Mesendoderm (in vitro differentiated cells): ENCODE measurements at regions not wholly inside any gene's neighbourhood (a gene's known extent, or its start where the extent isn't known, plus 50 kb on each side); places are given as distances from the start of the nearest gene placed in this dataset.

Experiments
- DNase-seq: peaks from one replicate; pipeline ENCODE4 v3.0.0; 2013
- H2AK5ac ChIP-seq: 2 replicates; pipeline ENCODE4 v1.6.1; 2013; ENCODE audit warnings: low read length, inconsistent platforms
- H2BK120ac ChIP-seq: 2 replicates; pipeline ENCODE4 v1.6.1; 2013; ENCODE audit warnings: low read depth, mild to moderate bottlenecking, low read length, moderate library complexity, mixed read lengths
- H2BK15ac ChIP-seq: replicated peaks from 2 replicates; pipeline ENCODE4 v1.6.1; 2013; ENCODE audit warnings: low read depth, mild to moderate bottlenecking, moderate library complexity
- H2BK5ac ChIP-seq: 2 replicates; pipeline ENCODE4 v1.6.1; 2013; ENCODE audit warnings: low read length, inconsistent platforms
- H3K18ac ChIP-seq: 2 replicates; pipeline ENCODE4 v1.6.1; 2013; ENCODE audit warnings: mild to moderate bottlenecking, low read length, mixed read lengths
- H3K23ac ChIP-seq: one replicate; pipeline ENCODE4 v1.6.1; 2013; ENCODE audit warnings: low read length
- H3K27ac ChIP-seq: 2 replicates; pipeline ENCODE4 v1.5.1; 2013; ENCODE audit warnings: low read depth, mild to moderate bottlenecking, inconsistent platforms, low read length, moderate library complexity
- H3K27me3 ChIP-seq: 2 replicates; pipeline ENCODE4 v1.6.1; 2013; ENCODE audit warnings: low read length, control low read depth, mild to moderate bottlenecking, inconsistent platforms; ENCODE audit not compliant: insufficient read depth, poor library complexity
- H3K36me3 ChIP-seq: 2 replicates; pipeline ENCODE4 v1.6.1; 2013; ENCODE audit warnings: low read length, inconsistent platforms; ENCODE audit not compliant: control insufficient read depth, insufficient read depth
- H3K4ac ChIP-seq: one replicate; pipeline ENCODE4 v1.6.1; 2013; ENCODE audit warnings: low read depth, mild to moderate bottlenecking, low read length, moderate library complexity
- H3K4me1 ChIP-seq: 2 replicates; pipeline ENCODE4 v1.6.1; 2013; ENCODE audit warnings: low read depth, low read length, inconsistent platforms; ENCODE audit not compliant: control insufficient read depth
- H3K4me2 ChIP-seq: 2 replicates; pipeline ENCODE4 v1.6.1; 2013; ENCODE audit warnings: low read length
- H3K4me3 ChIP-seq: 2 replicates; pipeline ENCODE4 v1.5.1; 2013; ENCODE audit warnings: mild to moderate bottlenecking, low read length
- H3K56ac ChIP-seq: one replicate; pipeline ENCODE4 v1.6.1; 2013; ENCODE audit warnings: low read length
- H3K79me1 ChIP-seq: 2 replicates; pipeline ENCODE4 v1.6.1; 2013; ENCODE audit warnings: low read length, inconsistent platforms
- H3K79me2 ChIP-seq: 2 replicates; pipeline ENCODE4 v1.6.1; 2013; ENCODE audit warnings: mild to moderate bottlenecking, low read length; ENCODE audit not compliant: control insufficient read depth, insufficient read depth
- H3K9ac ChIP-seq: 2 replicates; pipeline ENCODE4 v1.6.1; 2013; ENCODE audit warnings: low read length, inconsistent platforms
- H4K5ac ChIP-seq: one replicate; pipeline ENCODE4 v1.6.1; 2013; ENCODE audit warnings: low read length
- H4K8ac ChIP-seq: one replicate; pipeline ENCODE4 v1.6.1; 2013; ENCODE audit warnings: low read depth, mild to moderate bottlenecking, control low read depth, low read length, moderate library complexity
- WGBS: extraction: QIAGEN DNeasy Blood & Tissue Kit; methylation state at CpG from one replicate; pipeline ENCODE4 v1.1.7; 2013; ENCODE audit warnings: low lambda C conversion rate, missing lambda C conversion rate; ENCODE audit not compliant: insufficient coverage; ENCODE audit errors: extremely low coverage; 5-methylcytosine and 5-hydroxymethylcytosine counted together

GRCh38 chr4:145252190-145252589, 71.8 kb upstream of the OTUD4 start:
- Histone ChIP-seq H3K9ac (no peak overlapping the region), H4K5ac (no peak overlapping the region), H3K36me3 (no peaks in the 10 kb centered on the region), H3K79me1 (no peaks in the 10 kb centered on the region), H3K23ac (no peak overlapping the region), H3K18ac (no peak overlapping the region), H2AK5ac (no peak overlapping the region), H3K27me3 (no peaks in the 10 kb centered on the region), H2BK120ac (no peak overlapping the region), H3K79me2 (no peaks in the 10 kb centered on the region), H3K4ac (no peak overlapping the region), H3K4me2 (no peak overlapping the region), H4K8ac (no peak overlapping the region), H3K56ac (no peak overlapping the region), H3K4me3 (no peak overlapping the region), H3K4me1 (no peaks in the 10 kb centered on the region), H2BK5ac (no peak overlapping the region), H2BK15ac (no peak overlapping the region), H3K27ac (no peak overlapping the region)
- WGBS = no CpG with 5 or more reads among the region's 1 CpG
- DNase-seq = no peak

- Histone ChIP-seq H3K36me3 (no peaks in the 10 kb centered on the region), H3K4me3 (no peak overlapping the region), H2AK5ac (no peak overlapping the region), H3K4me2 (no peak overlapping the region), H3K79me2 (no peaks in the 10 kb centered on the region), H4K5ac (no peak overlapping the region), H3K23ac (no peak overlapping the region), H3K4ac (no peak overlapping the region), H3K79me1 (no peaks in the 10 kb centered on the region), H2BK120ac (no peak overlapping the region), H2BK5ac (no peak overlapping the region), H3K56ac (no peak overlapping the region), H2BK15ac (no peak overlapping the region), H4K8ac (no peak overlapping the region), H3K9ac (no peak overlapping the region), H3K18ac (no peak overlapping the region), H3K4me1 (no peaks in the 10 kb centered on the region), H3K27me3 (no peaks in the 10 kb centered on the region), H3K27ac (no peak overlapping the region)
- WGBS = no CpG with 5 or more reads among the region's 2 CpGs
- no peak for DNase-seq
These were observed 71.0 kb upstream of the OTUD4 start for GRCh38 chr4:145251391-145251790.

GRCh38 chr4:145248971-145249370, 68.6 kb upstream of the OTUD4 start:
- no peaks in the 10 kb centered on the region for H3K36me3 ChIP-seq
- DNase-seq = no peak
- no CpG with 5 or more reads among the region's 2 CpGs for WGBS

GRCh38 chr4:145248502-145248901, 68.1 kb upstream of the OTUD4 start:
- WGBS = no CpG with 5 or more reads among the region's 1 CpG
- Histone ChIP-seq H3K56ac (no peak overlapping the region), H3K4ac (no peak overlapping the region), H3K4me2 (no peak overlapping the region), H3K4me1 (no peaks in the 10 kb centered on the region), H4K8ac (no peak overlapping the region), H3K79me2 (no peaks in the 10 kb centered on the region), H3K79me1 (no peaks in the 10 kb centered on the region), H3K18ac (no peak overlapping the region), H2AK5ac (no peak overlapping the region), H3K23ac (no peak overlapping the region), H3K9ac (no peak overlapping the region), H3K27ac (no peak overlapping the region), H2BK15ac (no peak overlapping the region), H3K36me3 (no peaks in the 10 kb centered on the region), H4K5ac (no peak overlapping the region), H2BK5ac (no peak overlapping the region), H2BK120ac (no peak overlapping the region), H3K4me3 (no peak overlapping the region), H3K27me3 (no peaks in the 10 kb centered on the region)
- DNase-seq = no peak

More at GRCh38 chr4:145248971-145249370, 68.6 kb upstream of the OTUD4 start:
- Histone ChIP-seq H3K27me3 (no peaks in the 10 kb centered on the region), H3K4me2 (no peak overlapping the region), H2BK120ac (no peak overlapping the region), H3K4me1 (no peaks in the 10 kb centered on the region), H3K9ac (no peak overlapping the region), H2BK15ac (no peak overlapping the region), H2BK5ac (no peak overlapping the region), H3K4ac (no peak overlapping the region), H4K5ac (no peak overlapping the region), H3K79me1 (no peaks in the 10 kb centered on the region), H3K56ac (no peak overlapping the region), H3K27ac (no peak overlapping the region), H3K18ac (no peak overlapping the region), H3K4me3 (no peak overlapping the region), H4K8ac (no peak overlapping the region), H3K79me2 (no peaks in the 10 kb centered on the region), H2AK5ac (no peak overlapping the region), H3K23ac (no peak overlapping the region)

GRCh38 chr4:145234091-145234706, 53.8 kb upstream of the OTUD4 start:
- H3K4me1 ChIP-seq = no peaks in the 10 kb centered on the region
- WGBS = no CpG with 5 or more reads among the region's 1 CpG
- H4K5ac ChIP-seq = no peak overlapping the region
- H3K27me3 ChIP-seq = no peaks in the 10 kb centered on the region
- no peak overlapping the region for H3K27ac ChIP-seq
- peak; percentile 81 for DNase-seq
- H4K8ac ChIP-seq = no peak overlapping the region
- H3K4me3 ChIP-seq = no peak overlapping the region
- no peak overlapping the region for H2BK15ac ChIP-seq
- H2BK5ac ChIP-seq = no peak overlapping the region
- H3K18ac ChIP-seq = no peak overlapping the region
- no peak overlapping the region for H3K4ac ChIP-seq
- H2BK120ac ChIP-seq = no peak overlapping the region
- no peak overlapping the region for H3K23ac ChIP-seq
- no peak overlapping the region for H2AK5ac ChIP-seq
- no peak overlapping the region for H3K9ac ChIP-seq
- H3K79me2 ChIP-seq = no peaks in the 10 kb centered on the region
- H3K56ac ChIP-seq = peak overlapping the region; percentile 42
- no peak overlapping the region for H3K4me2 ChIP-seq
- H3K79me1 ChIP-seq = no peaks in the 10 kb centered on the region
- H3K36me3 ChIP-seq = no peaks in the 10 kb centered on the region
